GM18951 (cell line): ENCODE measurements at regions not wholly inside any gene's neighbourhood (a gene's known extent, or its start where the extent isn't known, plus 50 kb on each side); places are given as distances from the start of the nearest gene placed in this dataset.

Experiments
- POLR2A ChIP-seq: IDR thresholded peaks from 4 replicates; pipeline ENCODE4 v1.6.1; 2011; ENCODE audit warnings: mild to moderate bottlenecking; ENCODE audit not compliant: insufficient read length, insufficient read depth; ENCODE audit errors: extremely low read depth
- in situ Hi-C: fragments of 300-500 bp; cut with MboI; formaldehyde crosslinking; loops from one replicate; pipeline ENCODE4 v1.12.0; 2022; ENCODE audit warnings: low sequenced_read_pairs, mixed read lengths, inconsistent platforms; ENCODE audit not compliant: unreplicated experiment

DNA sequence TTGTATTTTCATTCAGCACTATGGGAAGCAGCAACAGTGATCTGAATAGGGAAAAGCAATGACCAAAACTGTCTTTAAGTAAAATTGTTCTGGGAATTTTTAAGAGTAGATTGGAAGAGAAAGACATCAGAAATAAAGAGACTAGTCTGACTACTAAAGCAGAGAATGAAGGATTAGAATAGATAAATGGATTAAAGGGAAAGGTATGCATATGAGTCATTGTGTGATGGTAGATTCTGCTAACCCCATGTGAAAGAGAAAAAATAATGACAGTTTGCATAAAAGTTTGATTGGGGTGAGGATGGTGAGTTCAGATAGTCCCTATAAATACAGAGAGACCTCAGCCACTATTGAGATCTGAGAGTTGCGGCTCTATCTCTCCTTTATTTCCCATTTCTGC lies 139.6 kb upstream of the DCC start:
- TF ChIP-seq POLR2A, result no peak
- in situ Hi-C loops, result no loop called here

GRCh38 chr18:52200921-52201663 lies 138.9 kb upstream of the DCC start:
- in situ Hi-C loops, result no loop called here
- no peak for TF ChIP-seq POLR2A

DNA sequence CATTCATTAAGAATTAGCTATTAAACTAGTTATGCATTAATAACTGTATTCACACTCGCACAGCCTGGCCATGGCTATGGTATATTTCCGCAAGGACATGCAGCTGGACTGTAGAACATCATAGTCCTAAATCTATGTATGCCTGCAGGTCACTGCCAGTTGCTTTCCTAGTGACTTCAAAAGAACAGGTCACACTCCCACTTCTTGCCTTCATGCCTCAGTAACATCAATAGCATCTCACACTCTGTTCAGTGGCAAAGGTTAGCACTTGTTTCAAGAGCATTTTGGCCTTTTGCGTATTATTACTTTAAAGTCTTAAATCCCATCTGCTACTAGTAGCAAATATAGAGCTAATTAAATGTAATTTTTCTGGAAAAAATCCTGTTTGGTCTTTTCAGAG lies 131.4 kb upstream of the DCC start:
- in situ Hi-C loops, result no loop called here

GRCh38 chr18:52216109-52216508 lies 123.9 kb upstream of the DCC start:
- TF ChIP-seq POLR2A, result no peak
- in situ Hi-C loops, result no loop called here

More for the DNA sequence above, 131.4 kb upstream of the DCC start:
- no peak for TF ChIP-seq POLR2A

DNA sequence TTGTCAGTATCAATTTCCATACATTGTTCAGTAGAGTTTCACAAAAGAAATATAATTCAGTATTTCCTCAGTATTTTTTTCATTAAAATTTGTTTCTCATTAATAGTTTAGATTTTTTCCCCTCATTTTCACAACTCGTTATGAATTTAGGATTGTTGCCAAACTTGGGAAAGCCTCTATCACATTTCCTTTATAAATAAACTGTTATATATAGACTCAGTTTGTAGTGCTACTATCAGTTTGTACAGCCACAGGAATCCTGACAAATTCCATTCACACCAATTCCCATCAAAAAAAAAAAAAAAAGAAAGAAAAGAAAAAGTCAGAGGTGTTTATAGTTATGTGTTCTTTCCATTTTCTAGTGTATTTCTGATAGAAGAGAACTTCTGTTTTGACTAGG lies 123.3 kb upstream of the DCC start:
- no peak for TF ChIP-seq POLR2A
- in situ Hi-C loops, result no loop called here

GRCh38 chr18:52219102-52219501 lies 120.9 kb upstream of the DCC start:
- in situ Hi-C loops, result no loop called here

DNA sequence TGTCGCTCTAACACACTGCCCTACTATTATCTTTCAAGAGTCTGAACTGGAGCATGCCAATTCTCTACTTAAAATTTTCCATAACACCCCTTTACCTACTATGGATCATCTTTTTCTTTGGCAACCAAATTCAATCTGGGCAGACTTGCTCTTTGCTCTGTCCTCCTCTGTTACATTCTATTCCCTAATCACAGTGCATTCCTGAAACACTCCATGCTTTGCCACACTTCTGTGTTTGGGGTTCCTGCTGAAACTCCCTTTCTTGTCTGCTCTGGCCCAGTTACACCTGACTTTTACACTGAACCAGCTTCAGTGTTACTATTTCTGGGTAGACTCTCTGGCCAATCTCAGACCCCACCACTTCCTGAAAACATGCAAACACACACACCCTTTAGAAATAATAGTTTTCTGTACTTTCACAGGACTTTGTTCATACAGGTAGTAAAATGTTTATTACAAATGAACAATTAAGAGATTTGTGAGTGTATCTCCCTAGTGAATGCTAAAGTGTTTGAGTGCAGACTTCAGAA lies 119.9 kb upstream of the DCC start:
- TF ChIP-seq POLR2A, result no peak
- in situ Hi-C loops, result no loop called here

More at GRCh38 chr18:52219102-52219501, 120.9 kb upstream of the DCC start:
- TF ChIP-seq POLR2A, result no peak

GRCh38 chr18:52222211-52222610 lies 117.8 kb upstream of the DCC start:
- in situ Hi-C loops, result no loop called here
- no peak for TF ChIP-seq POLR2A

DNA sequence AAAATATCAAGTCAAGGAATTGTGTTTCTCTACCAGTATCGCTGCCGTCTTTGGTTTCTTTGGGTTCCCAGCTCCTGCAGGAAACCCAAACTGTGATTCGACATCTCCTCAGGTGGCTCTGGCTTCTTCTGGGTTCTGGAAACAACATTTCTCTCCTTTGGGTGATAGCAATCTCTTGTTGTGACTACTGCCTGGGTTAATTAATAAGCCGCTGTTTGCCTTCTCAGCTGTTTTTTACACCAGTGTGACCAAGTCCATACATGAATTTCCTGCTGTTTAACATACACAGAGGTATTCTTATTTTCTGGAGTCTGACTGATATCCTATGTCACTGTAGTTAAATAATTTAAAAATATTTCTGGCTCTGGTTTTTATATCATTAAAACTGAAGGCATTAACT lies 112.5 kb upstream of the DCC start:
- no peak for TF ChIP-seq POLR2A
- in situ Hi-C loops, result no loop called here

DNA sequence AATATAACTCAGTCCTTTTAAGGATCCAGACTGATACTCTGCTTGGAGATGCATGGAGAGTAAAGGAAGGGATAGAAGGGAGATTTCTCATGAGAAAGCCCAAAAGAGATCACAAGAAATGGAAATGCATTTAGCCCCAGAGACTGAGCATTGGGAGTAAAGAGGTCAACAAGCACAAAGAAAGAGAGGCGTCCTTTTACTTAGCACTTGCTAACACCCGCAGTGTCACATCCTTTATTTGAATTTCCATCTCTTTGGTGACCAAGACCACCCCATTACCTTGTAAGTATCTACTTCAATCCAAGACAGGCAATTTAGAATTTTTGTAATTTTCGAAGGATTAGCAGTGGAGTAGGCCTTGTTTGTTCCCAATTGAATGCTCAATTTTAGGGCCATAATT lies 111.8 kb upstream of the DCC start:
- no peak for TF ChIP-seq POLR2A
- in situ Hi-C loops, result no loop called here

DNA sequence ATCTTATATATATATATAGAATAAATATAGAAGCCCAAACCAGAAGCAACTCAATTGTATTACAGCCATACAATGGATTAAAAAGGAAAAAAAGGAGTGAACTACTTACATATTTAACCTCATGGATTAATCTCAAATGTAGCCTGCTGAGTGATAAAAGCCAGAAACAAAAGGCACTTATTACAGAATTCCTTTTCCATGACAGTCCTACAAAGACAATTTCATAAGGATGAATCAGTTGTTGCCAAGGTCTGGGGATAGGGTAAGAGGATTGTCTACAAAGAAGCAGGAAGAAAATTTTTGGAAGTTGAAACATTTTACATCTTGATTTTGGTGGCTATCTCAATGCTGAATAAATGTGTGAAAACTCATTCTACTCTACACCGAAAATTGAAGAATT lies 103.9 kb upstream of the DCC start:
- TF ChIP-seq POLR2A, result no peak
- in situ Hi-C loops, result no loop called here

GRCh38 chr18:52237551-52237950 lies 102.4 kb upstream of the DCC start:
- no peak for TF ChIP-seq POLR2A
- in situ Hi-C loops, result no loop called here

DNA sequence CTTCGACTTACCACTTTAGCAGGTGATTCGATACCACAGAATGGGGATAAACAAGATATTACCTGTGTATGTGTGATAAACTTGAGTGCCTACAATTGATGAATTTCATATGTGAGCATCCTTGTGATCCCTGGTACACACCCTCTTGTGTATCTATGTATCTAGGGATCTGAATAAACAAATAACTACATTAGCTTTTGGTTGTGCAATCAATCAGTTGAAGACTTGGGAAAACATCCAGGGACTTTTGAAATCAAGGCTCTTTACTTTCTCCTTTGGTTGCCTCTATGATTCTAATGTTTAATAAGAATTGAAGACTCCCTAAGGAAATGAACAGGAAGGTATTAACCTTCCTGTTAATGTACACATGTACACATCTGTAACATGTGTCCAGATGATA lies 97.3 kb upstream of the DCC start:
- no peak for TF ChIP-seq POLR2A
- in situ Hi-C loops, result no loop called here

DNA sequence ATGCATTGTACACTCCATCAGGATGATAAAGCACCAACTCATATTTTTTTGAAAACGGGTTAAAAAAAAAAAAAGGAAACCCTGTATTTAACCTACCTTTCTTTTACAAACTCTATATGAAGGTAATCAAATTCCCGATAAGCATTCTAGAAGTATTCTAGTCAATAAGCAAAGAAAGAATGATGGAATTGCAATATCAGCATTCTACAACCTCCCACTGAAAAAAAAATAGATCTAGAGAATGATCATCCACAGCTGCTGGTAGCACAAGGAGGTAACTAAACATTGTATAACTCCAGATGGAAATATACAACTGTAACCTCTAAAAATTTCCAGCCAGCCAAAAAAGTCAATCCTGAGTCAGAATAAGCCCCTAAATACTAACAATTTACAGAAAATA lies 95.3 kb upstream of the DCC start:
- no peak for TF ChIP-seq POLR2A
- in situ Hi-C loops, result no loop called here
